Vagina (tissue), 2 donors: ENCODE measurements at regions not wholly inside any gene's neighbourhood (a gene's known extent, or its start where the extent isn't known, plus 50 kb on each side); places are given as distances from the start of the nearest gene placed in this dataset.

Experiments
- POLR2A ChIP-seq, 2 donors: fragments of 450-650 bp; IDR thresholded peaks; one replicate each; pipeline ENCODE4 v1.6.1; 2017; ENCODE audit warnings: antibody characterized with exemption in 2 of 2, mild to moderate bottlenecking in 2 of 2, moderate library complexity in 2 of 2
- TF ChIP-seq, protein P1 (sequence below), 3 experiments: fragments of 450-650 bp in 2 of 3; fragments of 200-600 bp in 1 of 3; sonication (generic) in 1 of 3; IDR thresholded peaks; one replicate each; pipeline ENCODE4 v1.5.1; 2017 to 2019; ENCODE audit warnings: antibody characterized with exemption in 3 of 3, mild to moderate bottlenecking in 2 of 3, moderate library complexity in 2 of 3

DNA sequence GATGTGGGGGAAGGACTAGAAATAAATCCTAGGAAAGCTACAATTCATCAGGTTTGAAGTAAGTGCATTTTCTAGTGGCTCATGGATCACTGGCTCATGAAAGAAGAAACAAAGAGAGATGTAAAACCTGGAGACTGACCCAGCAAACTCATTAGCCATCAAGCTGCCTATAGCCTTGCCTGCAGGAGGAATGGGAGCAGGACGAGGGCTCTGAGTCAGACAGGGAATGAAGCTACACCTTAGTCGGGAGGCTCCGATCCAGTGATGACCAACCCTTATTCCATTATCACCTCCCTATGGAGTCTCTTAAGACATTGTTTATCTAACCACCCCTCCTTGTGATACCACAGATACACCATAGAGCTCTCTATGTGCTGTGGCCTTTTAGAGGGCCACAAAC, 112.5 kb upstream of the WDR11 start:
- TF ChIP-seq, protein P1, sequence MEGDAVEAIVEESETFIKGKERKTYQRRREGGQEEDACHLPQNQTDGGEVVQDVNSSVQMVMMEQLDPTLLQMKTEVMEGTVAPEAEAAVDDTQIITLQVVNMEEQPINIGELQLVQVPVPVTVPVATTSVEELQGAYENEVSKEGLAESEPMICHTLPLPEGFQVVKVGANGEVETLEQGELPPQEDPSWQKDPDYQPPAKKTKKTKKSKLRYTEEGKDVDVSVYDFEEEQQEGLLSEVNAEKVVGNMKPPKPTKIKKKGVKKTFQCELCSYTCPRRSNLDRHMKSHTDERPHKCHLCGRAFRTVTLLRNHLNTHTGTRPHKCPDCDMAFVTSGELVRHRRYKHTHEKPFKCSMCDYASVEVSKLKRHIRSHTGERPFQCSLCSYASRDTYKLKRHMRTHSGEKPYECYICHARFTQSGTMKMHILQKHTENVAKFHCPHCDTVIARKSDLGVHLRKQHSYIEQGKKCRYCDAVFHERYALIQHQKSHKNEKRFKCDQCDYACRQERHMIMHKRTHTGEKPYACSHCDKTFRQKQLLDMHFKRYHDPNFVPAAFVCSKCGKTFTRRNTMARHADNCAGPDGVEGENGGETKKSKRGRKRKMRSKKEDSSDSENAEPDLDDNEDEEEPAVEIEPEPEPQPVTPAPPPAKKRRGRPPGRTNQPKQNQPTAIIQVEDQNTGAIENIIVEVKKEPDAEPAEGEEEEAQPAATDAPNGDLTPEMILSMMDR (IDR thresholded peaks at IDR 0.05), result no peak
- TF ChIP-seq POLR2A (IDR thresholded peaks at IDR 0.05), result no peak
